ENCODE measurements at regions not wholly inside any gene's neighbourhood (a gene's known extent, or its start where the extent isn't known, plus 50 kb on each side); places are given as distances from the start of the nearest gene placed in this dataset.

DNA sequence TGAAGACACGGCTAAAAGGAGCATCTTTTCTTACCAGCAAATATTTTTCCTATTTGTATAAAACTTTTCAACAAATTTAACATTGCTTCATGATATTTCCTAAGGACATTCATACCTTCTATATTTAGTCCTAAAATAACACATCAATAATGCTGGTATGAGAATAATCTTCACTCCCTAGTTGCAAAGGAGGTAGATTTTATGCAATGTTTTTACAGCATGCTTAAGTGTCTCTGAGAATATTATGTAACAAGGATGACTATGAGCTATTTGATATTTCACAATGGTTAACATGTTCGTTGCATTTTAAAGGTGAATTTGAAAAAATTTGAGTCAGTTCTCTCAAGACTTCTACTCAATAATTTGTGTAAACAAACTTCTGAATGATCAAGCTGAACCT is 506.7 kb downstream of the NUP35 start:
- no peaks in the 10 kb centered on the region for H3K36me3 ChIP-seq (ENCODE audit: control insufficient read depth, low read depth, low read length)
- H3K9me3 ChIP-seq (ENCODE audit: control insufficient read depth, low read depth, low read length) = no peaks in the 10 kb centered on the region
- H3K4me3 ChIP-seq (ENCODE audit: low read length) = no peak overlapping the region
- no peaks in the 10 kb centered on the region for H3K4me1 ChIP-seq (ENCODE audit: control insufficient read depth, low read depth, low read length)
- no peak overlapping the region for H3K27ac ChIP-seq (ENCODE audit: low read length)
- no peak overlapping the region for H3K9ac ChIP-seq (ENCODE audit: low read length)
- no peaks in the 10 kb centered on the region for H3K27me3 ChIP-seq (ENCODE audit: control insufficient read depth, insufficient read depth, low read length)

DNA sequence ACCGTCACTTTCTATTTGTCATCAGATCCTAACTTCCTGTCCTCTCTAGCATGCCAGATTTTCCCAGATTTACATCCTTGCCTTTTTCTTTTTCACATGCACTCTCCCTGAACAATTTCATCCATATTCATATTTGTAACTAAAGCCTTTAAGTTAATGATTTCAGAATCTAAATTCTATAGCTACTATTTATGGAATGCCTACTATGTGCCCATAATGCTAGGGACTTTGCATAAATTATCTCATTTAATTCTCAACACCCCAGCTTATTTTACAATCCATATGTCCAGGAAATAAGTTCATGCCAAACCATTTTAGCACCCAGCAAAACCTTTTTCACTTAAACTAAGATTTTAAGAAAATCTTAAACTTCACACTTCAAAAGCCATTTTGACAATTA is 531.9 kb downstream of the NUP35 start:
- Histone ChIP-seq H3K9ac (ENCODE audit: low read length) (no peak overlapping the region), H3K4me1 (ENCODE audit: control insufficient read depth, low read depth, low read length) (no peaks in the 10 kb centered on the region), H3K27me3 (ENCODE audit: control insufficient read depth, insufficient read depth, low read length) (no peaks in the 10 kb centered on the region), H3K36me3 (ENCODE audit: control insufficient read depth, low read depth, low read length) (no peaks in the 10 kb centered on the region), H3K4me3 (ENCODE audit: low read length) (no peak overlapping the region), H3K9me3 (ENCODE audit: control insufficient read depth, low read depth, low read length) (peaks cover 4% of the 10 kb centered on the region), H3K27ac (ENCODE audit: low read length) (no peak overlapping the region)

DNA sequence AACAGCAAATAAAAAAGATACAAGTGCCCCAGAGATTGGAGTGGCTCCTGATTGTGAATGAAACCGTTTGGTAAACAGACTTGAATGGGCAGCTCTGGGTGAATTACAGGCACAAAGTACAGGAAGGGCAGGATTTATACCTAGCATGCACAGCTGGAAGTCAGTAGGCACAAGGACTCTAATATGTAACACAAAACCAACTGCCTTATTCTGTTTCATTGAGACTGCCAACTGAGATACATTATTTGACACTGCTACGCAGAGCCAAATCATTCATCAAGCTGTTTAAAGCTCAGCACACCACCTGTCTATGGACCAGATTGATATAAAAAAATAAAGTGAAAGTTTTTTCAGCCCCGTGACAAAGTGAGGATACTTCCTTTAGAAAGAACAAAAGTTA is 541.2 kb downstream of the NUP35 start:
- Histone ChIP-seq H3K9ac (ENCODE audit: low read length) (no peak overlapping the region), H3K36me3 (ENCODE audit: control insufficient read depth, low read depth, low read length) (no peaks in the 10 kb centered on the region), H3K4me3 (ENCODE audit: low read length) (no peak overlapping the region), H3K4me1 (ENCODE audit: control insufficient read depth, low read depth, low read length) (peaks cover 15% of the 10 kb centered on the region), H3K9me3 (ENCODE audit: control insufficient read depth, low read depth, low read length) (no peaks in the 10 kb centered on the region), H3K27me3 (ENCODE audit: control insufficient read depth, insufficient read depth, low read length) (no peaks in the 10 kb centered on the region), H3K27ac (ENCODE audit: low read length) (no peak overlapping the region)

DNA sequence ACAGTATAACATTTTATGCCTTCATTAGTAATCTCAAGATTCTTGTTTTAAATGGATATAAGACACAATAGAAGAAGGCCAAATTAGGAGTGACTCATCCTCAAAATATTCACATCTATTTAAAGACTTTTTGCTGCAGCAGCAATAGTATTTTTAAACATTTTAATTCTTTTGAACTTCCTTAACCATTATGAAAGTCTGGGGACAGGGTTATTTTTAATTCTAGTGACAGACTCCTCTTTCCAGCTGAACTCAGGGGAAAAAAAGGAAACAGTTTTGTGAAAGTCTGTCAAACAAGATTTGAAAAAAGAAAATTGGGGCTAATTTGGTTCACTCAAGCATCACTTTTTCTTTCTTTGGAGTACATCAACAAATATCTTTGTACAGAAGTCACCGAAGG is 541.8 kb downstream of the NUP35 start:
- no peak overlapping the region for H3K4me3 ChIP-seq (ENCODE audit: low read length)
- no peak overlapping the region for H3K27ac ChIP-seq (ENCODE audit: low read length)
- no peaks in the 10 kb centered on the region for H3K36me3 ChIP-seq (ENCODE audit: control insufficient read depth, low read depth, low read length)
- no peak overlapping the region for H3K9ac ChIP-seq (ENCODE audit: low read length)
- no peaks in the 10 kb centered on the region for H3K9me3 ChIP-seq (ENCODE audit: control insufficient read depth, low read depth, low read length)
- H3K27me3 ChIP-seq (ENCODE audit: control insufficient read depth, insufficient read depth, low read length) = no peaks in the 10 kb centered on the region
- H3K4me1 ChIP-seq (ENCODE audit: control insufficient read depth, low read depth, low read length) = peaks cover 15% of the 10 kb centered on the region

DNA sequence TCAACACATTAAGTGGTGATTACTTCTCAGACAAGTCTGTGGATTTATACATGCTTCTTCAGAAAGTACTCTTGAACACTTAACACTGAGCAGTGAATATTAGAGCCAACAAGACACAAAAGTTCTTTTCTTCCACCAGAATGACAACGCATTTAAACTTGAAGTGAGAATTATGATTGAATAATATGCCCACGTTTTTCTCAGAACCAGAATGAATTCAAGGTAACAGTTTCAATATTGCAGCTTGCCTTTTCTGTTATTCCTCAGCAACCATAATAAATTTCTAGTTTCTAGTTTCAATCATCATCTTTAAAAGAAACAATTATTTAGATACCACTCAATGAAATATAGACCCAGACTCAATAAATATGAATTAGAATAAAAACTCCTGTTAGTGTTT is 547.0 kb downstream of the NUP35 start:
- Histone ChIP-seq H3K9me3 (ENCODE audit: control insufficient read depth, low read depth, low read length) (no peaks in the 10 kb centered on the region), H3K4me1 (ENCODE audit: control insufficient read depth, low read depth, low read length) (peaks cover 2% of the 10 kb centered on the region), H3K4me3 (ENCODE audit: low read length) (no peak overlapping the region), H3K27me3 (ENCODE audit: control insufficient read depth, insufficient read depth, low read length) (no peaks in the 10 kb centered on the region), H3K27ac (ENCODE audit: low read length) (no peak overlapping the region), H3K36me3 (ENCODE audit: control insufficient read depth, low read depth, low read length) (no peaks in the 10 kb centered on the region), H3K9ac (ENCODE audit: low read length) (no peak overlapping the region)

DNA sequence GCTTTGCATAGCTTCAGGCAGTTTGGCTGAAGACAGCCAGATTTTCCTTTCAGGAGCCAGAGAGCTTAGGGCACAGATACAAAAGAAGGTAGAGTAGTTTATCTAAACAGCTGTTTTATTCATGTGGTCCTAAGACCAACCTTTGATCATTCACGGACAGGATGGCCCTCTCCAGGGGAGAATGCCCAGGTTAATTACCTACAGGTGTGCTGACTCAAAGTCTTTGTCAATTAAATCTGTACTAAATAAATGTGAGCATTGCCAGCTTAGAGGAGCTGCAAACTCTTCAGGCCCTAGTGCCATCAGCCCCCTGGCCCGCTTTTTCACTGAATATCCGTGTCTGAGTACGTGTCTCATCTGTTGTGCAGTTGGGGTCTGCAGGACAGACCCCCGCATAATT is 554.7 kb downstream of the NUP35 start:
- Histone ChIP-seq H3K27me3 (ENCODE audit: control insufficient read depth, insufficient read depth, low read length) (peaks cover 30% of the 10 kb centered on the region), H3K9ac (ENCODE audit: low read length) (no peak overlapping the region), H3K4me3 (ENCODE audit: low read length) (no peak overlapping the region), H3K27ac (ENCODE audit: low read length) (no peak overlapping the region), H3K9me3 (ENCODE audit: control insufficient read depth, low read depth, low read length) (no peaks in the 10 kb centered on the region), H3K4me1 (ENCODE audit: control insufficient read depth, low read depth, low read length) (peaks cover 9% of the 10 kb centered on the region), H3K36me3 (ENCODE audit: control insufficient read depth, low read depth, low read length) (no peaks in the 10 kb centered on the region)

DNA sequence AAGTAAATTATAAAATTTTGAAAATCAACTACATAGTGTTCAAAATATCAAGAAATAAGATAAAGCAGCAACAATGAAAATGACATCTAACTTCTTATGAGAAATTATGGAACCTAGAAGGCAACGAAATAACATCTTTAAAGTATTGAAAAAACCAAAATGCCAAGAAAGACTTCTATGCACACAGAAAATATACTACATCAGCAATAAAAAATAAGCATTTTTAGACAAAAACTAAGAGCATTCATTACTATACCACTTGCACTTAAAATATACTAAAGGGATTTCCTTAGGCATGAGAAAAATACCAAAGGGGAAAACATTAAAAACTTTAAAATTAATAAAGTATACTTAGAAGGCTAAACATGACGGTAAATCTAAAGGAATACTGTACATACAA is 556.3 kb downstream of the NUP35 start:
- Histone ChIP-seq H3K4me3 (ENCODE audit: low read length) (no peak overlapping the region), H3K27ac (ENCODE audit: low read length) (no peak overlapping the region), H3K27me3 (ENCODE audit: control insufficient read depth, insufficient read depth, low read length) (peaks cover 30% of the 10 kb centered on the region), H3K9ac (ENCODE audit: low read length) (no peak overlapping the region), H3K36me3 (ENCODE audit: control insufficient read depth, low read depth, low read length) (no peaks in the 10 kb centered on the region), H3K9me3 (ENCODE audit: control insufficient read depth, low read depth, low read length) (no peaks in the 10 kb centered on the region), H3K4me1 (ENCODE audit: control insufficient read depth, low read depth, low read length) (peaks cover 9% of the 10 kb centered on the region)

DNA sequence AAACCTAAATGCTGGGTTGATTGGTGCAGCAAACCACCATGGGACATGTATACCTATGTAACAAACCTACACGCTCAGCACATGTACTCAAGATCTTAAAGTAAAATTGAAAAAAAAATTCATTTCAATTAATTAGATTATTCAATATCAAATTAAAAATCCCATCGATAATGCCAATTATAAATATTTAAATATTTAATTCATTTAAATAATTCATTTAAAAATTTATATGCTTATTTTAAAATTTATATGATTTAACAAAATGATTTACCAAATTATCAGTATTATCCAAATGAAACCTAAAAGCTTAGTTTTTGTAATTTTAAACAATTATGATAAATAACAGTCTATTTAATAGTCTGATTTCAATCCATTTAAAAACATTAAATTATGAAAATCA is 560.4 kb downstream of the NUP35 start:
- Histone ChIP-seq H3K27me3 (ENCODE audit: control insufficient read depth, insufficient read depth, low read length) (no peaks in the 10 kb centered on the region), H3K4me1 (ENCODE audit: control insufficient read depth, low read depth, low read length) (no peaks in the 10 kb centered on the region), H3K27ac (ENCODE audit: low read length) (no peak overlapping the region), H3K36me3 (ENCODE audit: control insufficient read depth, low read depth, low read length) (no peaks in the 10 kb centered on the region), H3K9ac (ENCODE audit: low read length) (no peak overlapping the region), H3K4me3 (ENCODE audit: low read length) (no peak overlapping the region), H3K9me3 (ENCODE audit: control insufficient read depth, low read depth, low read length) (no peaks in the 10 kb centered on the region)

DNA sequence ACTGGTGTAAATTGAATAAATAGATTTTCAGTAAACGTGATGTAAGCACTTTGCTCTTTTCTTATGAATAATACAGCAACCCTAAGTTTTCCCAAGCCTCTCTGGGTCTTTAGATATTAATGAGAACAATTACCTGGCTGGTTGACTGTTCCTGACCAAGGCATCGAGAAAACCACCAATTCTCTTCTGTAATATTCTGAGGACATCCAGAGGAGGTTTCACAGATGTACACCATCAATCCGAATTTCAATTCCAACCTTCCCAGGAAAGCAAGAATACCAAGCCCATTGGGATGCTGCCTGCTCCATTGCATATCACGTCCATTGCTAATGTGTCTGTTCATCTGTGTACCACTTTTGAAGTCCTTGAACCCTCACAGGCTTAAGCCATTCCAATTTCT is 571.8 kb downstream of the NUP35 start:
- peaks cover 4% of the 10 kb centered on the region for H3K9me3 ChIP-seq (ENCODE audit: control insufficient read depth, low read depth, low read length)
- H3K9ac ChIP-seq (ENCODE audit: low read length) = no peak overlapping the region
- no peaks in the 10 kb centered on the region for H3K27me3 ChIP-seq (ENCODE audit: control insufficient read depth, insufficient read depth, low read length)

DNA sequence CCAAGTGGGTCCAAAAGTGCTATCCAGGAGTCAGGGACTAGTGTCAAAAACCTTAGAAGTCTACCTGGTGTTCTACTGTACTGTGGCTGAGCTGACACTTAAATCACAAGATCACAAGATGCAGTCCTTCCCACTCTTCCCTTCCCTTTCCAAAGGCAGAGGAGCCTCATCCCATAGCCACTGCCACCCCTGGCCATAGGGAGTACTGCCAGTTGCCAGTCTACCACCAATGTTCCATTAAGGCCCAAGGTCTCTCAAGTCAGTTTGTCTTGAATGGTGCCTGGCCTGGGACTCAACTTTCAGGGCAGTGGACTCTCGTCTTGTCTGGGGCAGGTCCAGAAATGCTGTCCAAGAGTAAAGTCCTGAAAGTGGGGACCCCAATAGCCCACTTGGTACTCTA is 585.6 kb downstream of the NUP35 start:
- Histone ChIP-seq H3K27me3 (ENCODE audit: control insufficient read depth, insufficient read depth, low read length) (no peaks in the 10 kb centered on the region), H3K4me3 (ENCODE audit: low read length) (no peak overlapping the region), H3K4me1 (ENCODE audit: control insufficient read depth, low read depth, low read length) (no peaks in the 10 kb centered on the region), H3K9me3 (ENCODE audit: control insufficient read depth, low read depth, low read length) (no peaks in the 10 kb centered on the region), H3K9ac (ENCODE audit: low read length) (no peak overlapping the region), H3K27ac (ENCODE audit: low read length) (no peak overlapping the region), H3K36me3 (ENCODE audit: control insufficient read depth, low read depth, low read length) (no peaks in the 10 kb centered on the region)

More for the DNA sequence above, 571.8 kb downstream of the NUP35 start:
- Histone ChIP-seq H3K36me3 (ENCODE audit: control insufficient read depth, low read depth, low read length) (no peaks in the 10 kb centered on the region), H3K4me1 (ENCODE audit: control insufficient read depth, low read depth, low read length) (no peaks in the 10 kb centered on the region), H3K27ac (ENCODE audit: low read length) (no peak overlapping the region), H3K4me3 (ENCODE audit: low read length) (no peak overlapping the region)

DNA sequence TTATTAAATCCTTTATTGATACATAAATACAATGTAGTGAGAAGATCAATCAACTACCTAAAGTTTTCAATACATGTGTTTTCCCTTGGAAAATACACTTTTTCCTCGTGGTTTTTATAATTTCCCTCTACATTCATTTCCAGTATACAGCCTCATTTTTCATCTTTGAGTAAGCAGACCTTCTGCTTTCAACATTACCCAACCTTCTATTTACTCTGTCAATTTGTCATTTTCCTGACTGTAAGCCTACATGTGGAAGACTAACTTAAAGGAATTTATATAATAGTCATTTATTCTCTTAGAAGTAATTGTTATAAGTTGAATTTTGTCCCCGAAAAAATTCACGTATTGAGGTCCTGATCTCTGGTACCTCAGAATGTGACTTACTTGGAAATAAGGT is 594.0 kb downstream of the NUP35 start:
- Histone ChIP-seq H3K27ac (ENCODE audit: low read length) (no peak overlapping the region), H3K4me3 (ENCODE audit: low read length) (no peak overlapping the region), H3K36me3 (ENCODE audit: control insufficient read depth, low read depth, low read length) (no peaks in the 10 kb centered on the region), H3K9me3 (ENCODE audit: control insufficient read depth, low read depth, low read length) (no peaks in the 10 kb centered on the region), H3K9ac (ENCODE audit: low read length) (no peak overlapping the region), H3K27me3 (ENCODE audit: control insufficient read depth, insufficient read depth, low read length) (no peaks in the 10 kb centered on the region), H3K4me1 (ENCODE audit: control insufficient read depth, low read depth, low read length) (no peaks in the 10 kb centered on the region)

DNA sequence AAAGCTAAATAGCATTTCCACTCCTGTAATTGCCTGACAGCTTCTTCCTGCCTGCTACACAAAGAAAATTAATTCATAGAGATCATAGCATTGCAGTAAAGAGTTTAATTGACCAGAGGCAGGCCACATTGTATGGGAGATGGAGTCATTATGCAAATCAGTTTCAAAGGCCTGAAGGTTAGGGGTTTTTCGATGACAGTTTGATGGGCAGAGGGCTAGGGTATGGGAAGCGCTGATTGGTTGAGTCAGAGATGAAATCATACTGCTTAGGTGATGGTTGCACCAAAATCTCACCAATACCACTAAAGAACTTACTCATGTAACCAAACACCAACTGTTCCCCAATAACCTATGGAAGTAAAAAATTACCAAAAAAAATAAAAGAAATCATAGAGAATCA is 599.0 kb downstream of the NUP35 start:
- no peak overlapping the region for H3K27ac ChIP-seq (ENCODE audit: low read length)
- H3K9ac ChIP-seq (ENCODE audit: low read length) = no peak overlapping the region
- no peaks in the 10 kb centered on the region for H3K36me3 ChIP-seq (ENCODE audit: control insufficient read depth, low read depth, low read length)
- H3K4me3 ChIP-seq (ENCODE audit: low read length) = no peak overlapping the region
- H3K9me3 ChIP-seq (ENCODE audit: control insufficient read depth, low read depth, low read length) = no peaks in the 10 kb centered on the region
- H3K4me1 ChIP-seq (ENCODE audit: control insufficient read depth, low read depth, low read length) = no peaks in the 10 kb centered on the region
- no peaks in the 10 kb centered on the region for H3K27me3 ChIP-seq (ENCODE audit: control insufficient read depth, insufficient read depth, low read length)

All from iPS-18a (cell line).